Retina (tissue), 1 donor: ENCODE measurements at regions not wholly inside any gene's neighbourhood (a gene's known extent, or its start where the extent isn't known, plus 50 kb on each side); places are given as distances from the start of the nearest gene placed in this dataset.
A peak's percentile ranks its signal among the peaks of the same experiment; 100 is the strongest.
"Not testable (repeated sequence)": the region's sequence is repeated elsewhere in the genome, so short reads cannot be mapped to it uniquely, and the experiment has no call there.

Experiments
- DNase-seq: peaks from one replicate; pipeline ENCODE4 v3.0.0-alpha.2; 2016

DNA sequence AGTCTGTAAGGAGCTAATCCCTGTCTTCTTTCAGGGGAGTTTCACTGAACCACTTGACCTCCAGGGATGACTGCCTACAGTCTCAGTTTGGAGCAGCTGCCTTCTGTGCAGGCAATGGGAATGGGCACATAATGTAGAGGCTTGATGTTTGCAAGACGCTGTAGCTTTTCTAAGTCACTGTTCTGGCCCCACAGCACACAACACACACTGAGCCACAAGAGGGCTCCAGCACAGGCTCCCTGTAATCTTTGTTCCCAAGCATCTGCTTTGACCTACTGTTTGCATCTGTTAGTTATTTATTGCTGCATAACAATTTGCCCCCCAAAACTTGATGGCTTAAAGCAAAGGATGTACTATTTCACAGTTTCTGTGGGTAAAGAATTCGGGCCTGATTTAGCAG lies 419.0 kb upstream of the ASIC2 start:
- DNase-seq: no peak

DNA sequence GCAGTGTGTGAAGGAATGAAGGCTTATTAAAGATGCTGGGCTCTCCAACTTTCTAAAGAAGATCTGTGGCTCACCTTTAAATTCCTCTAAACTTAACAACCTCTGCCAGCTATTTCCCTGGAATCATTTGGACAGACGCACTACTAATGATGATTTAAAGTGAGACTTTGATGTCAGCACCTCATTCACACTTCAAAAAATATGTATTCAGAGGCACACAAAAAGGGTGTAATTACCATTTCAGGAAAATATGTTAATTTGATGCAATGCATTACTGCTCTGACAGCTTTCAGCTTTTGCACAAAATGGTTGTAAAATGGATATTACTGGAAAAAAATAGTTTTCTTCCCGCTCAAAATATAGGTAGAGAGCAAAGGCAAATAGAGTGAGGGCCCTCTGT lies 423.9 kb upstream of the ASIC2 start:
- DNase-seq: no peak

DNA sequence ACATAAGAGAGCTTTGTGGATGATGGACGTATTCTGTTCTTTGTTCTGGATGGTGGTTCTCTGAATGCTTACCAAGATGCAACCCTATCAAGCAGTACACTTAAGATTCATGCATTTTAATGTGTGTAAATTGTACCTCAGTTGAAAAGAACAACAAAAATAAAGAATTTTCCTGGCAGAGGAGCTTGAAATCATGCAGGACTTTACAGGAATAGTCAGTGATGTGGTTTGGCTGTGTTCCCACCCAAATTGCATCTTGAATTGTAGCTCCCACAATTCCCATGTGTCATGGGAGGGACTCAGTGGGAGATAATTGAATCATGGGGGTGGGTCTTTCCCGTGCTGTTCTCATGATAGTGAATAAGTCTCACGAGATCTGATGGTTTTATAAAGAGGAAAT lies 430.6 kb upstream of the ASIC2 start:
- not testable (repeated sequence) for DNase-seq

- peak; percentile 66 for DNase-seq
These were observed 432.7 kb upstream of the ASIC2 start for GRCh38 chr17:33725675-33726271.

DNA sequence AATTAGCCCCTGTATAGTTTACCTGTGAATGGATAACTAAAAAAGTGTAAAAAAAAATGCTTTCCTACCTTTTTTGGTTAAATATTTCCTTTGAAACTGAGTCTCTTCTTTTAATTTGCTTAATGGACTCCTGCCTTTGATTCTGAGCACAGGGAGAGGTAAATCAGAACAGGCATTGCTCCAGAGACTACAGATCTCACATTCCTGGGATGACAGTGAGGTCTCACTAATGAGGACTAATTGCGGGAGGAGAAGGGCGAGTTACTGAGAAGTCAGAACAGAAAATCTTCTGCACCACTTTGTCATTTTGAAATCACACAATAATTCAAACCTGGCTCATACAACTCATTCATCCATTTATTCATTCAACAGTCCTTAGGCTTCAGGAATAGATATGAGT lies 437.0 kb upstream of the ASIC2 start:
- DNase-seq: no peak

DNA sequence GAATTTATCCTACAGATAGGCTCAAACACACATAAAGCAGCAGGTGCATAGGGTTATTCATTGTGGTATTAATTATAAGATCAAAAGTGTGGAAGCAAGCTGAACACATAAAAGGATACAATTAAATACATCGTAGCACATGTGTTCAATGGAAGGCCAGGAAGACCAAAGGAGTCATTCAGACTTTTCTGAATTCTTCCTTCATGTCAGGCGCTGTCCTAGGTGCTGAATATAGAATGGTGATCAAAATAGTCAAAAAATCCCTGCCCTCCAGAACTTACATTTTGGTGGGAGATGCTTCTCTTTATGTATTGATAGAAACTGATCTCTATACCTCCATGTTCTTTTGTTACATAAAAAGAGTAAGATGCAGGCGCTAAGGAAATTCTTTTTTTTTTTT lies 439.0 kb upstream of the ASIC2 start:
- no peak for DNase-seq

DNA sequence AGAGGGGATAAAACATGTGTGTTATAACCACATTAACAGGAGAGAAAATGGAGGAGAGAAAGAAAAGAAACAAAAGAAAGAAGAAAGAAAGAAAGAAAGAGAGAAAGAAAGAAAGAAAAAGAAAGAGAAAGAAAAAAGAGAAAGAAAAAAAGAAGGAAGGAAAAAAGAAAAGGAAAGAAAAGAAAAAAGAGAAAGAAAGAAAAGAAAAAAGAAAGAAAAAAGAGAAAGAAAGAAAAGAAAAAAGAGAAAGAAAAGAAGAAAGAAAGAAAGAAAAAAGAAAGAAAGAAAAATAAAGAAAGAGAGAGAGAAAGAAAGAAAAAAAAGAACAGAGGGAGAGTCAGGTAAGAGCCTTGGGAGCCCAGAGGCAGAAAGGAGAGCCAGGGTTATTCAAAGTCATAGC lies 446.6 kb upstream of the ASIC2 start:
- DNase-seq: no peak

- DNase-seq: no peak
These were observed 452.1 kb upstream of the ASIC2 start for GRCh38 chr17:33745047-33745760.

- DNase-seq: no peak
These were observed 456.1 kb upstream of the ASIC2 start for GRCh38 chr17:33749171-33749570.

DNA sequence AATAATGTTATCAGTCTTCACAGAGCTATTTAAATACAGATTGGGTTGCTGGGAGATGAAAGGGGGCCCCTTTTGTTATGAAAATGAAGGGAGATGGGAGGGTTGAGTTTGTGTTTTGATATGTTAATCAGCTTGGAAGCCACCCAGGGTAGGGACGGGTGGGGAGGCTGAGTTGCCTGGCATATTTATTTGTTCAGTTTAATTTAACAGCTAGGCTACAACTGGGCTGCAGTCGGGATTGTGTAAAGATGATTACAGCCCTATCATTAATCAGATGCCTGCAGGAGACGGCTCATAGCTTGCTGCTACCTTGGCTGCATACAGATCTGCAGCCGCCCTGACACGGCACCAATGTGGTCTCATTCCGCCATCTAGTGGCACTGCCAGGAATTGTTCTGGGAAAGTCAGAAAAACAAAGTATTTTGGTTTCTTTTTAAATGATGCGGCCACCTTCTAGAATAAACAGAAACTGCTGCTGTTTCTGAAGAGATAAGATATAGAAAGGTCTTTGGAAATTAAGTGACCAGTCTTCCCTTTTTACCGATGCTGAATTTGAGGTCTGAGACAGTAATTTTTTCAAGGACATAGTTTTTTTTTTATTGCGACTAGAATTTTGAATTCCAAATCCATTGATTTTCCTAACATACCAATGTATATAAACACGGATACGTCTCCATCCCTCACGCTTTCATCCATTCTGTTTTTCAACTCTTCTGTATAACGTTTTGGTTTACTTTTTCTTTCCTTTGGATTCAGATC lies 458.0 kb upstream of the ASIC2 start:
- peak; percentile 86 for DNase-seq

- DNase-seq: no peak
These were observed 458.6 kb upstream of the ASIC2 start for GRCh38 chr17:33751702-33752065.

DNA sequence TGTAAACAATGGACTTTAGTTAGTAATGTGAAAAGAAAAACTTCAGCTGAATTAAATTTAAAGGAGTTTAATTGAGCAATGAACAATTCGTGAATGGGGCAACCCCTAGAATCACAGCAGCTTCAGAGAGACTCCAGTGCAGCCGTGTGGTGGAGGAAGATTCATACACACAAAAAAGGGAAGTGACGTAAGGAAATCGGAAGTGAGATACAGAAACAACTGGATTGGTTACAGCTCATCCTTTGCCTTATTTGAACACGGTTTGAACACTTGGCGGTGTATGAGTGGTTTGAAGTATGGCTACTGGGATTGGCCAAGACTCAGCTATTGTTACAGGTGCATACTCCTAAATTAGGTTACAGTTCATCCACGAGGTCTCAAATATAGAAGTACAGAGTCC lies 460.4 kb upstream of the ASIC2 start:
- no peak for DNase-seq

DNA sequence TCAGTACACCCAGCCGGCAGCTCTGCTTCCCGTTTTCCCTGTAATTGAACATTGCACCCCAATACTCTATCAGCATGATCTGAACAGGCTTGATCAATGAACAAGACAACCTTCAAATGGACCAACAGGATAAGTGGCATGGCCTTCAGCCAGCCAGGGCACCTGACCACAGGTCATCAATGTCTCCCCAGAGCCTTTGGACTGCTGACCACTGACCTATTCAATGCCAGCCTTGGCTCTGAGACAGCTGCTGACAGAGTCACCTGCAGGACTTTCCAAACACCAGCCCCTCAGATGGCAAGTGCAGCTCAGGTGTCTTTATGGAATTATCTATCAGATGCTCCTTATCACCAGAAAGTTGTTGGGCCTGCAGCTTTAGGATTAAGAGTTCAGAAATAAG lies 462.9 kb upstream of the ASIC2 start:
- DNase-seq: no peak

DNA sequence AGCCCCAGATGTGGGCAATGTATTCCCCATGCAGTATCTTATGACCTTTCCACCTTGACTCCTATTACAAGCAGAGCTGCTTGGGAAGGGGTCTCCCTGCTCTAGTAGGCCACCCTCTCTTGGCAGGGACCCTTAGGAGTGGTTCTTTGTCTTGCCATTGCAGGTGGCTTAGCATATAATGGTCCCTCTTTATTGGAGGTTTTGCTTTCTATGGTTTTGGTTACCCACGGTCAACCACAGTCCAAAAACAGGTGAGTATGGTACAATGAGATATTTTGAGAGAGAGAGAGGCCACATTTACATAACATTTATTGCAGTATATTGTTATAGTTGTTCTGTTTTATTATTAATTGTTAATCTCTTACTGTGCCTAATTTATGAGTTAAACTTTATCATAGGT lies 472.8 kb upstream of the ASIC2 start:
- DNase-seq: no peak

- no peak for DNase-seq
These were observed 473.6 kb upstream of the ASIC2 start for GRCh38 chr17:33766721-33767120.

- DNase-seq: no peak
These were observed 476.0 kb upstream of the ASIC2 start for GRCh38 chr17:33769066-33769465.

- DNase-seq: no peak
These were observed 478.8 kb upstream of the CCL2 start for GRCh38 chr17:33776304-33776703.

- no peak for DNase-seq
These were observed 478.2 kb upstream of the CCL2 start for GRCh38 chr17:33776903-33777302.

DNA sequence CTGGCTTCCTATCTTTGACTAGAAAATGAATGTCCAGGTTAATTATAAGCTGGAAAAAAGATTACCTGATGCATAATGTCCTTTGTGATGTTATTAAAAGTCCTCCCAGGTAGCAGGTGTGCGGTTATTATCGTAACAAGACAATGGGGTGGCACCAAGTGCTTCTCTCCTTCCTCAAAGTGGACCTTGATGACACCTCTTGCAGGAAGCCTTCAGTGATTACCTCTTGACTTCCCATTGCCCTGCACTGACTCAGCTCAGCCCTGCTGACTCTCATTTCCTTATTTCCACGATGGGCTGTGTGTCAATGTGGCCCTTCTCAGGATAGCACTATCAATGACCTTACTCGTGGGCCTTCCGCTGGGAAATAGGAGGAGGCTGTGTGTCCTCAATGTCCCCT lies 477.4 kb upstream of the CCL2 start:
- DNase-seq: no peak

GRCh38 chr17:33778505-33779233 lies 476.4 kb upstream of the CCL2 start:
- no peak for DNase-seq

DNA sequence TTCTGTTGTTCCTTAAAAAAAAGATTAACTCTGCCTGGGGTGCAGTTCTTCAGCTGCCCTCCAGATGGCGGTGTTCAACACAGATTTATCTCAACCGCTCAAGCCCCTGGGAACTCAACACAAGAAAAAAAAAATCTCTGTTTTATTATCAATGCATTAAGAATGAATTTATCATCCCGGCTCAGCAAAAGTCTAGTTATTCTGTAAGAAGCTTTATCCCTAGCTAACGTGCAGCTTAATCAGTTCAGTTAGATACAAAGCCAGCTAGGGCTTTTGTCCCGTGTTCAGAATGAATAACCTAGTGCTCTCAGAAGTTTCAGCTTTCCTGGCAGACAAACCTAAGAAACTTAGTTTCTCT lies 475.9 kb upstream of the CCL2 start:
- DNase-seq: peak; percentile 80

GRCh38 chr17:33785281-33785680 lies 469.8 kb upstream of the CCL2 start:
- DNase-seq: no peak

DNA sequence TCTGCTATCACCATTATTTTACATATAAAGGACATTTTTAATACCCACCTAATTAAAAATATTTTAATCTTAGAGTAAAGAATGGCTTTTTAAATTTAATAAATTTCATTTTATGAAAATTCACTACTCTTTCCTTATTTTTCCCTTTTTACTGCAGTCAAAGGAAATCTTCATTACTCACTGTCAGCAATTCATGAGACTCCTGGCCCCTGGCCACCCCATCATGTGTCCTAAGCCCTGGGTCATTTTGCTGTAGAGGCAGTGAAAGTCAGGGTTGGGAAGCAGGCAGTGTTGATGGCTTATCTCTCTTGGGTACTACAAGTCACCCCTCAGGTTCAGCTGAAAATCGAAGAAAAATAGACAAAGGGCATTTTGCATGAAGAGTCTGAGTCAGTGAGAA lies 468.6 kb upstream of the CCL2 start:
- no peak for DNase-seq

GRCh38 chr17:33789658-33790057 lies 465.4 kb upstream of the CCL2 start:
- DNase-seq: no peak
